IMR-90 (cell line): ENCODE measurements at regions not wholly inside any gene's neighbourhood (a gene's known extent, or its start where the extent isn't known, plus 50 kb on each side); places are given as distances from the start of the nearest gene placed in this dataset.

ENCODE experiments used
- ATAC-seq: fragments of 200-7000 bp; cut with Tn5 transposase; 2 replicates; pipeline ENCODE4 v1.9.1; 2020; ENCODE audit warnings: low read depth, mild to moderate bottlenecking, moderate library complexity
- BruUV-seq: library from RNA; stranded (reverse); fragments of 400-500 nt; replicated peaks from 2 replicates; lab custom pipeline; 2021; lab: Mats Ljungman, UMichigan
- CTCF ChIA-PET: fragments of 300-600 bp; formaldehyde crosslinking; extraction: SDS; loops from one replicate; lab custom pipeline; 2021; ENCODE audit warnings: antibody characterized with exemption; lab: Yijun Ruan, JAX
- POLR2A ChIA-PET: fragments of 300-600 bp; sonication (Branson Sonifier 250); formaldehyde crosslinking; loops from one replicate; lab custom pipeline; 2022; ENCODE audit warnings: antibody characterized with exemption; ENCODE audit not compliant: unreplicated experiment; lab: Charles Lee
- DNase-seq: peaks from one replicate; pipeline ENCODE4 v3.0.0; 2013
- H2AFZ ChIP-seq: replicated peaks from 2 replicates; pipeline ENCODE3; 2013; ENCODE audit warnings: low read length, mild to moderate bottlenecking; ENCODE audit not compliant: poor library complexity
- H2AK5ac ChIP-seq: 2 replicates; pipeline ENCODE4 v1.6.1; 2013; ENCODE audit warnings: low read depth, low read length, inconsistent platforms
- H2AK9ac ChIP-seq: replicated peaks from 2 replicates; pipeline ENCODE3; 2013; ENCODE audit warnings: mild to moderate bottlenecking, low read depth, low read length, moderate library complexity; ENCODE audit not compliant: poor library complexity
- H2BK120ac ChIP-seq: 2 replicates; pipeline ENCODE4 v1.6.1; 2013; ENCODE audit warnings: low read depth, low read length, inconsistent platforms
- H2BK15ac ChIP-seq: 3 replicates; pipeline ENCODE4 v1.6.1; 2013; ENCODE audit warnings: low read depth, low read length, inconsistent platforms
- H2BK20ac ChIP-seq: 2 replicates; pipeline ENCODE4 v1.6.1; 2013; ENCODE audit warnings: low read depth, mild to moderate bottlenecking, inconsistent platforms, low read length, moderate library complexity
- H2BK5ac ChIP-seq: 2 replicates; pipeline ENCODE4 v1.6.1; 2013; ENCODE audit warnings: mild to moderate bottlenecking, low read depth, low read length, inconsistent platforms; ENCODE audit not compliant: poor library complexity, severe bottlenecking
- H3K14ac ChIP-seq: replicated peaks from 2 replicates; pipeline ENCODE4 v1.6.1; 2013; ENCODE audit warnings: low read depth, low read length, inconsistent platforms
- H3K18ac ChIP-seq: 2 replicates; pipeline ENCODE4 v1.6.1; 2013; ENCODE audit warnings: low read depth, low read length, control low read depth
- H3K23ac ChIP-seq: 2 replicates; pipeline ENCODE4 v1.6.1; 2013; ENCODE audit warnings: low read depth, low read length, inconsistent platforms
- H3K27ac ChIP-seq: 2 replicates; pipeline ENCODE4 v1.5.1; 2013; ENCODE audit warnings: mild to moderate bottlenecking, control low read depth, low read length; ENCODE audit not compliant: insufficient read depth
- H3K27me3 ChIP-seq: 2 replicates; pipeline ENCODE4 v1.6.1; 2013; ENCODE audit warnings: low read length; ENCODE audit not compliant: control insufficient read depth, insufficient read depth
- H3K36me3 ChIP-seq: 2 replicates; pipeline ENCODE4 v1.6.1; 2013; ENCODE audit warnings: low read length, mixed read lengths; ENCODE audit not compliant: control insufficient read depth, insufficient read depth
- H3K4ac ChIP-seq: 2 replicates; pipeline ENCODE4 v1.6.1; 2013; ENCODE audit warnings: low read depth, low read length, inconsistent platforms
- H3K4me1 ChIP-seq: 2 replicates; pipeline ENCODE4 v1.6.1; 2013; ENCODE audit warnings: low read length, mixed read lengths; ENCODE audit not compliant: control insufficient read depth, insufficient read depth
- H3K4me2 ChIP-seq: 2 replicates; pipeline ENCODE4 v1.6.1; 2013; ENCODE audit warnings: low read depth, mild to moderate bottlenecking, control low read depth, low read length, moderate library complexity
- H3K4me3 ChIP-seq: 2 replicates; pipeline ENCODE4 v1.5.1; 2013; ENCODE audit warnings: low read depth, mild to moderate bottlenecking, control low read depth, low read length, moderate library complexity; ENCODE audit not compliant: insufficient read depth
- H3K56ac ChIP-seq: 2 replicates; pipeline ENCODE4 v1.6.1; 2013; ENCODE audit warnings: low read length, inconsistent platforms; ENCODE audit not compliant: insufficient read depth; ENCODE audit errors: extremely low read depth
- H3K79me1 ChIP-seq, 2 experiments: 2 replicates each; pipeline ENCODE4 v1.6.1; 2013; ENCODE audit warnings: low read length in 2 of 2, inconsistent platforms in 1 of 2, low read depth in 1 of 2
- H3K9ac ChIP-seq: 2 replicates; pipeline ENCODE4 v1.6.1; 2013; ENCODE audit warnings: low read depth, low read length, control low read depth
- H3K9me1 ChIP-seq: 2 replicates; pipeline ENCODE4 v1.6.1; 2013; ENCODE audit warnings: low read length, inconsistent platforms; ENCODE audit not compliant: insufficient read depth
- H3K9me3 ChIP-seq: 2 replicates; pipeline ENCODE4 v1.6.1; 2013; ENCODE audit warnings: low read length; ENCODE audit not compliant: control insufficient read depth, insufficient read depth
- H4K20me1 ChIP-seq: 2 replicates; pipeline ENCODE4 v1.6.1; 2013; ENCODE audit warnings: low read length, inconsistent platforms; ENCODE audit not compliant: insufficient read depth
- H4K5ac ChIP-seq: 2 replicates; pipeline ENCODE4 v1.6.1; 2013; ENCODE audit warnings: mild to moderate bottlenecking, low read depth, low read length, control low read depth
- H4K8ac ChIP-seq, 2 experiments: 2 replicates each; pipeline ENCODE4 v1.6.1; 2013; ENCODE audit warnings: low read depth in 2 of 2, low read length in 2 of 2, control low read depth in 1 of 2, inconsistent platforms in 1 of 2
- H4K91ac ChIP-seq: 2 replicates; pipeline ENCODE4 v1.6.1; 2013; ENCODE audit warnings: low read depth, low read length, inconsistent platforms; ENCODE audit not compliant: insufficient read depth
- BHLHE40 ChIP-seq: fragments of 150-350 bp; IDR thresholded peaks from 2 replicates; pipeline ENCODE4 v1.6.1; 2016; ENCODE audit warnings: mild to moderate bottlenecking, low read depth, low read length
- CEBPB ChIP-seq: IDR thresholded peaks from 2 replicates; pipeline ENCODE4 v1.6.1; 2012; ENCODE audit warnings: low read depth, low read length, improper control_type of control experiment
- CHD1 ChIP-seq: IDR thresholded peaks from 2 replicates; pipeline ENCODE4 v1.6.1; 2012; ENCODE audit warnings: low read depth, low read length, improper control_type of control experiment
- ELK1 ChIP-seq: fragments of 150-350 bp; IDR thresholded peaks from 2 replicates; pipeline ENCODE4 v1.6.1; 2016; ENCODE audit warnings: low read depth, mild to moderate bottlenecking, low read length, moderate library complexity, borderline replicate concordance
- FOS ChIP-seq: fragments of 150-350 bp; IDR thresholded peaks from 2 replicates; pipeline ENCODE4 v1.6.1; 2016; ENCODE audit warnings: low read depth, low read length
- MAFK ChIP-seq: IDR thresholded peaks from 2 replicates; pipeline ENCODE4 v1.6.1; 2012; ENCODE audit warnings: low read depth, low read length, improper control_type of control experiment
- MAZ ChIP-seq: IDR thresholded peaks from 2 replicates; pipeline ENCODE4 v1.6.1; 2012; ENCODE audit warnings: low read depth, mild to moderate bottlenecking, low read length, improper control_type of control experiment, moderate library complexity, borderline replicate concordance
- MXI1 ChIP-seq: IDR thresholded peaks from 2 replicates; pipeline ENCODE4 v1.6.1; 2012; ENCODE audit warnings: low read depth, mild to moderate bottlenecking, low read length, moderate library complexity, borderline replicate concordance
- NFE2L2 ChIP-seq: fragments of 150-350 bp; IDR thresholded peaks from 2 replicates; pipeline ENCODE4 v1.6.1; 2016; ENCODE audit warnings: low read depth, mild to moderate bottlenecking, low read length
- POLR2A ChIP-seq: IDR thresholded peaks from 2 replicates; pipeline ENCODE4 v1.6.1; 2012; ENCODE audit warnings: mild to moderate bottlenecking, low read depth, low read length
- RAD21 ChIP-seq: IDR thresholded peaks from 2 replicates; pipeline ENCODE4 v1.6.1; 2012; ENCODE audit warnings: low read length, improper control_type of control experiment
- RCOR1 ChIP-seq: IDR thresholded peaks from 2 replicates; pipeline ENCODE4 v1.6.1; 2012; ENCODE audit warnings: mild to moderate bottlenecking, low read length, improper control_type of control experiment; ENCODE audit not compliant: insufficient replicate concordance
- RFX5 ChIP-seq: IDR thresholded peaks from 2 replicates; pipeline ENCODE4 v1.8.0; 2012; ENCODE audit warnings: low read depth, mild to moderate bottlenecking, low read length, moderate library complexity
- SMC3 ChIP-seq: fragments of 150-350 bp; IDR thresholded peaks from 2 replicates; pipeline ENCODE4 v1.6.1; 2016; ENCODE audit warnings: low read depth, mild to moderate bottlenecking, antibody characterized with exemption, low read length, moderate library complexity
- WGBS, 2 experiments: methylation state at CpG; one replicate each; pipeline versions ENCODE4 v1.1.5 to v1.1.7; 2013; ENCODE audit warnings: missing lambda C conversion rate in 2 of 2; ENCODE audit not compliant: insufficient read length in 1 of 2; ENCODE audit errors: extremely low coverage in 2 of 2; 5-methylcytosine and 5-hydroxymethylcytosine counted together
- dilution Hi-C: fragments of 300-500 bp; cut with HindIII; formaldehyde crosslinking; loops from one replicate; pipeline ENCODE4 v1.14.3; 2018; ENCODE audit warnings: low sequenced_read_pairs; ENCODE audit not compliant: unreplicated experiment
- in situ Hi-C: fragments of 300-500 bp; cut with MboI; formaldehyde crosslinking; loops from 3 replicates; pipeline ENCODE4 v1.14.3; 2019; ENCODE audit warnings: low sequenced_read_pairs, inconsistent platforms, mixed read lengths
- intact Hi-C: fragments of 100-400 bp; cut with micrococcal nuclease; formaldehyde crosslinking; loops from 2 replicates; pipeline ENCODE4 v1.10.0; 2022
- TF ChIP-seq, protein P1 (sequence below): conservative IDR thresholded peaks from 2 replicates; pipeline ENCODE4 v1.5.1; 2012; ENCODE audit warnings: mild to moderate bottlenecking, low read depth, low read length, improper control_type of control experiment
- TF ChIP-seq, protein P2 (sequence below): fragments of 150-350 bp; IDR thresholded peaks from 2 replicates; pipeline ENCODE4 v1.6.1; 2017; ENCODE audit warnings: mild to moderate bottlenecking, antibody characterized with exemption, low read length, low read depth

GRCh38 chr6:145497006-145497405 lies 238.3 kb downstream of the EPM2A start:
- H3K27me3 ChIP-seq = no peaks in the 10 kb centered on the region
- no peak overlapping the region for H2BK20ac ChIP-seq
- H3K4me3 ChIP-seq = no peak overlapping the region
- no peak for TF ChIP-seq FOS
- no peak for TF ChIP-seq MAFK
- no peak for TF ChIP-seq SMC3
- no peak for TF ChIP-seq ELK1
- no peak for TF ChIP-seq CHD1
- no peak for TF ChIP-seq MAZ
- no peak for TF ChIP-seq CEBPB
- no peak for TF ChIP-seq NFE2L2
- TF ChIP-seq BHLHE40 = no peak
- TF ChIP-seq POLR2A = no peak
- TF ChIP-seq RFX5 = no peak
- TF ChIP-seq, protein P1, sequence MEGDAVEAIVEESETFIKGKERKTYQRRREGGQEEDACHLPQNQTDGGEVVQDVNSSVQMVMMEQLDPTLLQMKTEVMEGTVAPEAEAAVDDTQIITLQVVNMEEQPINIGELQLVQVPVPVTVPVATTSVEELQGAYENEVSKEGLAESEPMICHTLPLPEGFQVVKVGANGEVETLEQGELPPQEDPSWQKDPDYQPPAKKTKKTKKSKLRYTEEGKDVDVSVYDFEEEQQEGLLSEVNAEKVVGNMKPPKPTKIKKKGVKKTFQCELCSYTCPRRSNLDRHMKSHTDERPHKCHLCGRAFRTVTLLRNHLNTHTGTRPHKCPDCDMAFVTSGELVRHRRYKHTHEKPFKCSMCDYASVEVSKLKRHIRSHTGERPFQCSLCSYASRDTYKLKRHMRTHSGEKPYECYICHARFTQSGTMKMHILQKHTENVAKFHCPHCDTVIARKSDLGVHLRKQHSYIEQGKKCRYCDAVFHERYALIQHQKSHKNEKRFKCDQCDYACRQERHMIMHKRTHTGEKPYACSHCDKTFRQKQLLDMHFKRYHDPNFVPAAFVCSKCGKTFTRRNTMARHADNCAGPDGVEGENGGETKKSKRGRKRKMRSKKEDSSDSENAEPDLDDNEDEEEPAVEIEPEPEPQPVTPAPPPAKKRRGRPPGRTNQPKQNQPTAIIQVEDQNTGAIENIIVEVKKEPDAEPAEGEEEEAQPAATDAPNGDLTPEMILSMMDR = no peak
- no peak for TF ChIP-seq RAD21
- TF ChIP-seq, protein P2, sequence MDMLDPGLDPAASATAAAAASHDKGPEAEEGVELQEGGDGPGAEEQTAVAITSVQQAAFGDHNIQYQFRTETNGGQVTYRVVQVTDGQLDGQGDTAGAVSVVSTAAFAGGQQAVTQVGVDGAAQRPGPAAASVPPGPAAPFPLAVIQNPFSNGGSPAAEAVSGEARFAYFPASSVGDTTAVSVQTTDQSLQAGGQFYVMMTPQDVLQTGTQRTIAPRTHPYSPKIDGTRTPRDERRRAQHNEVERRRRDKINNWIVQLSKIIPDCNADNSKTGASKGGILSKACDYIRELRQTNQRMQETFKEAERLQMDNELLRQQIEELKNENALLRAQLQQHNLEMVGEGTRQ = no peak
- no peak for TF ChIP-seq MXI1
- no peak for TF ChIP-seq RCOR1
- H2BK5ac ChIP-seq = no peak overlapping the region
- intact Hi-C loops (no loop called here), dilution Hi-C loops (no loop called here), in situ Hi-C loops (no loop called here)
- no peak overlapping the region for H2BK15ac ChIP-seq
- H3K23ac ChIP-seq = no peak overlapping the region
- no peaks in the 10 kb centered on the region for H4K20me1 ChIP-seq
- no peaks in the 10 kb centered on the region for H3K4me1 ChIP-seq
- no peak overlapping the region for H3K4me2 ChIP-seq
- H2AFZ ChIP-seq = no peak overlapping the region
- H3K9me1 ChIP-seq = no peaks in the 10 kb centered on the region
- H2AK5ac ChIP-seq = no peak overlapping the region
- DNase-seq = no peak
- H3K27ac ChIP-seq = no peak overlapping the region
- CTCF ChIA-PET = no interaction called here
- H3K9me3 ChIP-seq = no peaks in the 10 kb centered on the region
- H3K14ac ChIP-seq = no peak overlapping the region
- H3K9ac ChIP-seq = no peak overlapping the region
- H4K8ac ChIP-seq = no peak overlapping the region
- POLR2A ChIA-PET = no interaction called here
- ATAC-seq = no peak
- H3K36me3 ChIP-seq = no peaks in the 10 kb centered on the region
- no peak overlapping the region for H4K91ac ChIP-seq
- no TSS peak for BruUV-seq
- no peaks in the 10 kb centered on the region for H3K79me1 ChIP-seq
- no peak overlapping the region for H2AK9ac ChIP-seq
- no peak overlapping the region for H3K18ac ChIP-seq
- H2BK120ac ChIP-seq = no peak overlapping the region
- WGBS, 2 experiments = 0% methylated on average over 1 of the region's 2 CpGs; no CpG with 5 or more reads in 1 of the 2 experiments
- H3K56ac ChIP-seq = no peak overlapping the region
- H3K4ac ChIP-seq = no peak overlapping the region
- H4K5ac ChIP-seq = no peak overlapping the region
